GM12801 (cell line): ENCODE measurements at regions not wholly inside any gene's neighbourhood (a gene's known extent, or its start where the extent isn't known, plus 50 kb on each side); places are given as distances from the start of the nearest gene placed in this dataset.

Source experiments
- CTCF ChIP-seq: IDR thresholded peaks from one replicate; pipeline ENCODE4 v1.5.1; 2011; ENCODE audit warnings: control low read depth; ENCODE audit not compliant: insufficient read length; ENCODE audit errors: extremely low read depth

- no peak for TF ChIP-seq CTCF
These were observed 152.7 kb upstream of the RMST start for GRCh38 chr12:97309921-97310320.

GRCh38 chr12:97312570-97313135 is 150.0 kb upstream of the RMST start:
- no peak for TF ChIP-seq CTCF

GRCh38 chr12:97313471-97314190 is 149.0 kb upstream of the RMST start:
- no peak for TF ChIP-seq CTCF

- TF ChIP-seq CTCF: no peak
These were observed 146.3 kb upstream of the RMST start for GRCh38 chr12:97316321-97316720.

GRCh38 chr12:97321621-97322020 is 141.0 kb upstream of the RMST start:
- no peak for TF ChIP-seq CTCF

GRCh38 chr12:97322388-97322787 is 140.2 kb upstream of the RMST start:
- TF ChIP-seq CTCF: no peak

GRCh38 chr12:97323154-97323553 is 139.4 kb upstream of the RMST start:
- no peak for TF ChIP-seq CTCF
